ENCODE measurements at regions not wholly inside any gene's neighbourhood (a gene's known extent, or its start where the extent isn't known, plus 50 kb on each side); places are given as distances from the start of the nearest gene placed in this dataset.

GRCh38 chr1:193680247-193680923 is 494.0 kb upstream of the B3GALT2 start:
- Histone ChIP-seq H3K4me1 (peaks cover 0 to 4% (median 0%) of the 10 kb centered on the region in 4 donors), H3K27ac (no peak overlapping the region), H3K36me3 (no peaks in the 10 kb centered on the region), H3K9me3 (no peaks in the 10 kb centered on the region), H3K27me3 (no peaks in the 10 kb centered on the region), H3K4me3 (no peak overlapping the region)
- DNase-seq = no peak
- TF ChIP-seq POLR2A (IDR thresholded peaks at IDR 0.05) (no peak), CTCF (IDR thresholded peaks at IDR 0.05) (no peak)

- H3K36me3 ChIP-seq = no peaks in the 10 kb centered on the region
- no peak overlapping the region for H3K4me3 ChIP-seq
- no peaks in the 10 kb centered on the region for H3K9me3 ChIP-seq
- no peak for DNase-seq
- TF ChIP-seq CTCF (IDR thresholded peaks at IDR 0.05) (no peak), POLR2A (IDR thresholded peaks at IDR 0.05) (no peak)
- peaks cover 0 to 4% (median 0%) of the 10 kb centered on the region in 4 donors for H3K4me1 ChIP-seq
- H3K27ac ChIP-seq = no peak overlapping the region
- H3K27me3 ChIP-seq = no peaks in the 10 kb centered on the region
These were observed 491.5 kb upstream of the B3GALT2 start for GRCh38 chr1:193677874-193678273.

GRCh38 chr1:193676996-193677549 is 490.7 kb upstream of the B3GALT2 start:
- Histone ChIP-seq H3K36me3 (no peaks in the 10 kb centered on the region), H3K27ac (no peak overlapping the region), H3K4me3 (no peak overlapping the region), H3K9me3 (no peaks in the 10 kb centered on the region), H3K4me1 (peaks cover 0 to 4% (median 0%) of the 10 kb centered on the region in 4 donors), H3K27me3 (no peaks in the 10 kb centered on the region)
- TF ChIP-seq POLR2A (IDR thresholded peaks at IDR 0.05) (no peak), CTCF (IDR thresholded peaks at IDR 0.05) (no peak)
- no peak for DNase-seq

GRCh38 chr1:193674292-193674944 is 488.0 kb upstream of the B3GALT2 start:
- no peak for DNase-seq

GRCh38 chr1:193666485-193667083 is 480.2 kb upstream of the B3GALT2 start:
- Histone ChIP-seq H3K9me3 (no peaks in the 10 kb centered on the region), H3K4me3 (no peak overlapping the region), H3K27me3 (no peaks in the 10 kb centered on the region), H3K4me1 (no peaks in the 10 kb centered on the region), H3K36me3 (no peaks in the 10 kb centered on the region), H3K27ac (no peak overlapping the region)
- TF ChIP-seq POLR2A (IDR thresholded peaks at IDR 0.05) = no peak
- TF ChIP-seq CTCF (IDR thresholded peaks at IDR 0.05) = no peak
- DNase-seq = no peak

More at GRCh38 chr1:193674292-193674944, 488.0 kb upstream of the B3GALT2 start:
- H3K36me3 ChIP-seq = no peaks in the 10 kb centered on the region
- TF ChIP-seq CTCF (IDR thresholded peaks at IDR 0.05) (no peak), POLR2A (IDR thresholded peaks at IDR 0.05) (no peak)
- no peaks in the 10 kb centered on the region for H3K9me3 ChIP-seq
- H3K4me1 ChIP-seq = no peaks in the 10 kb centered on the region
- no peaks in the 10 kb centered on the region for H3K27me3 ChIP-seq
- H3K27ac ChIP-seq = no peak overlapping the region
- H3K4me3 ChIP-seq = no peak overlapping the region
